HEK293 (cell line): ENCODE measurements at regions not wholly inside any gene's neighbourhood (a gene's known extent, or its start where the extent isn't known, plus 50 kb on each side); places are given as distances from the start of the nearest gene placed in this dataset.
"Not testable (repeated sequence)": the region's sequence is repeated elsewhere in the genome, so short reads cannot be mapped to it uniquely, and the experiment has no call there.

Experiments used
- CTCF ChIA-PET: fragments of 350-600 bp; formaldehyde crosslinking; extraction: SDS; loops from one replicate; lab custom pipeline; 2021; ENCODE audit warnings: antibody characterized with exemption; lab: Yijun Ruan, JAX
- POLR2A ChIA-PET: fragments of 300-600 bp; formaldehyde crosslinking; extraction: SDS; loops from one replicate; lab custom pipeline; 2020; ENCODE audit warnings: antibody characterized with exemption, inconsistent platforms; lab: Yijun Ruan, JAX
- H3K27ac ChIP-seq: fragments of 200-500 bp; sonication (Bioruptor generic); 2 replicates; pipeline ENCODE4 v1.5.1; 2014; ENCODE audit warnings: low read depth, low read length, control low read depth, inconsistent platforms; ENCODE audit errors: extremely low read depth
- H3K36me3 ChIP-seq, 2 experiments: fragments of 200-500 bp in 1 of 2; sonication (Bioruptor generic) in 1 of 2; 1 replicate in 1 of 2; 2 replicates in 1 of 2; pipeline ENCODE4 v1.5.1; 2014 to 2017; ENCODE audit warnings: inconsistent platforms in 2 of 2, low read length in 2 of 2; ENCODE audit not compliant: control insufficient read depth in 2 of 2, insufficient read depth in 1 of 2
- H3K4me1 ChIP-seq: fragments of 200-500 bp; sonication (Bioruptor generic); 2 replicates; pipeline ENCODE4 v1.5.1; 2014; ENCODE audit warnings: mild to moderate bottlenecking, low read length, inconsistent platforms; ENCODE audit not compliant: control insufficient read depth, insufficient read depth
- H3K4me3 ChIP-seq: 2 replicates; pipeline ENCODE4 v1.5.1; 2011; ENCODE audit warnings: low read depth, mild to moderate bottlenecking, control low read depth, low read length, moderate library complexity
- H3K9me3 ChIP-seq: fragments of 200-500 bp; sonication (Bioruptor generic); 2 replicates; pipeline ENCODE4 v1.5.1; 2014; ENCODE audit warnings: low read depth, low read length, inconsistent platforms; ENCODE audit not compliant: control insufficient read depth, insufficient read depth
- GFI1B ChIP-seq: fragments of 450-650 bp; formaldehyde crosslinking; IDR thresholded peaks from 2 replicates; pipeline ENCODE4 v1.5.1; 2016; ENCODE audit warnings: missing biosample characterization, missing genetic modification characterization
- GLIS2 ChIP-seq: fragments of 450-650 bp; formaldehyde crosslinking; IDR thresholded peaks from 2 replicates; pipeline ENCODE4 v1.5.1; 2016; ENCODE audit warnings: missing biosample characterization, missing genetic modification characterization
- KLF1 ChIP-seq: fragments of 450-650 bp; formaldehyde crosslinking; IDR thresholded peaks from 2 replicates; pipeline ENCODE4 v1.5.1; 2016; ENCODE audit warnings: missing biosample characterization, missing genetic modification characterization
- MZF1 ChIP-seq: fragments of 450-650 bp; formaldehyde crosslinking; IDR thresholded peaks from 2 replicates; pipeline ENCODE4 v1.5.1; 2017; ENCODE audit warnings: missing biosample characterization, missing genetic modification characterization, borderline replicate concordance
- SETDB1 ChIP-seq: IDR thresholded peaks from one replicate; pipeline ENCODE4 v1.6.1; 2017; ENCODE audit warnings: mild to moderate bottlenecking, low read length, moderate library complexity, mixed read lengths; ENCODE audit not compliant: insufficient read length
- WT1 ChIP-seq: fragments of 450-650 bp; formaldehyde crosslinking; IDR thresholded peaks from 2 replicates; pipeline ENCODE4 v1.5.1; 2016; ENCODE audit warnings: missing biosample characterization, missing genetic modification characterization
- ZBTB20 ChIP-seq: fragments of 450-650 bp; formaldehyde crosslinking; IDR thresholded peaks from 2 replicates; pipeline ENCODE4 v1.5.1; 2016; ENCODE audit warnings: missing biosample characterization, missing genetic modification characterization
- ZBTB8A ChIP-seq: fragments of 450-650 bp; formaldehyde crosslinking; IDR thresholded peaks from 2 replicates; pipeline ENCODE4 v1.5.1; 2016; ENCODE audit warnings: missing biosample characterization, missing genetic modification characterization
- ZNF169 ChIP-seq: fragments of 450-650 bp; formaldehyde crosslinking; IDR thresholded peaks from 2 replicates; pipeline ENCODE4 v1.5.1; 2016; ENCODE audit warnings: missing biosample characterization, missing genetic modification characterization
- ZNF248 ChIP-seq: fragments of 450-650 bp; formaldehyde crosslinking; IDR thresholded peaks from 2 replicates; pipeline ENCODE4 v1.5.1; 2017; ENCODE audit warnings: missing biosample characterization, missing genetic modification characterization
- ZNF560 ChIP-seq: fragments of 450-650 bp; formaldehyde crosslinking; IDR thresholded peaks from 2 replicates; pipeline ENCODE4 v1.5.1; 2017; ENCODE audit warnings: missing biosample characterization, missing genetic modification characterization, borderline replicate concordance
- ZNF585B ChIP-seq: fragments of 450-650 bp; formaldehyde crosslinking; IDR thresholded peaks from 2 replicates; pipeline ENCODE4 v1.5.1; 2016; ENCODE audit warnings: missing biosample characterization, missing genetic modification characterization
- ZNF623 ChIP-seq: fragments of 450-650 bp; formaldehyde crosslinking; IDR thresholded peaks from 2 replicates; pipeline ENCODE4 v1.5.1; 2016; ENCODE audit warnings: missing biosample characterization, missing genetic modification characterization
- ZNF626 ChIP-seq: fragments of 450-650 bp; sonication (Bioruptor Pico); formaldehyde crosslinking; IDR thresholded peaks from 2 replicates; pipeline ENCODE4 v1.5.1; 2018; ENCODE audit warnings: missing biosample characterization, missing genetic modification characterization, inconsistent platforms
- ZNF660 ChIP-seq: fragments of 450-650 bp; IDR thresholded peaks from 2 replicates; pipeline ENCODE4 v1.5.1; 2018; ENCODE audit warnings: missing biosample characterization, mild to moderate bottlenecking, missing genetic modification characterization
- ZNF670 ChIP-seq: fragments of 450-650 bp; formaldehyde crosslinking; IDR thresholded peaks from 2 replicates; pipeline ENCODE4 v1.5.1; 2016; ENCODE audit warnings: missing biosample characterization, missing genetic modification characterization, low read depth
- ZXDB ChIP-seq: fragments of 450-650 bp; formaldehyde crosslinking; IDR thresholded peaks from 2 replicates; pipeline ENCODE4 v1.5.1; 2016; ENCODE audit warnings: missing biosample characterization, missing genetic modification characterization
- TF ChIP-seq, protein P1 (sequence below): fragments of 450-650 bp; formaldehyde crosslinking; IDR thresholded peaks from 2 replicates; pipeline ENCODE4 v1.5.1; 2016; ENCODE audit warnings: missing biosample characterization, missing genetic modification characterization
- TF ChIP-seq, protein P2 (sequence below): fragments of 450-650 bp; formaldehyde crosslinking; IDR thresholded peaks from 2 replicates; pipeline ENCODE4 v1.5.1; 2016; ENCODE audit warnings: missing biosample characterization, missing genetic modification characterization
- TF ChIP-seq, protein P3 (sequence below): fragments of 450-650 bp; IDR thresholded peaks from 2 replicates; pipeline ENCODE4 v1.5.1; 2018; ENCODE audit warnings: missing biosample characterization, mild to moderate bottlenecking, missing genetic modification characterization
- TF ChIP-seq, protein P4 (sequence below): fragments of 450-650 bp; formaldehyde crosslinking; IDR thresholded peaks from 2 replicates; pipeline ENCODE4 v1.5.1; 2016; ENCODE audit warnings: missing biosample characterization, missing genetic modification characterization

DNA sequence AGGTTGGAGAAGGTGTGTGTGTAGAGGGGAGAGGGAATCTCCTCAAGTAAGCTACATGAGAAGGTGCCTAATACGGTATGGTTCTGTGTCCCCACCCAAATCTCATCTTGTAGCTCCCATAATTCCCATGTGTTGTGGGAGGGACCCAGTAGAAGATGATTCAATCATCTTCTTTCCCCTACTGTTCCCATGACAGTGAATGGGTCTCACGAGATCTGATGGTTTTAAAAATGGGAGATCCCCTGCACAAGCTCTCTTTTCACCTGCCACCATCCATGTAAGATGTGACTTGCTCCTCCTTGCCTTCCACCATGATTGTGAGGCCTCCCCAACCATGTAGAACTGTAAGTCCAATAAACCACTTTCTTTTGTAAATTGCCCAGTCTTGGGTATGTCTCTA lies 106.1 kb upstream of the PLEKHG1 start:
- not testable (repeated sequence) for H3K4me3 ChIP-seq, H3K4me1 ChIP-seq, H3K9me3 ChIP-seq, H3K27ac ChIP-seq, H3K36me3 ChIP-seq
- ChIA-PET POLR2A (interaction anchor here (0.6 kb wide), 1 partner anchor 89 kb away, joined by 7 read pairs; no protein-coding TSS in a partner anchor), CTCF (interaction anchor here (0.6 to 1.2 kb wide), 3 partner anchors 17 to 92 kb away, joined by 3 to 4 read pairs (median 3); no protein-coding TSS in a partner anchor)
- peak; percentile 74 for TF ChIP-seq SETDB1
- TF ChIP-seq, protein P1, sequence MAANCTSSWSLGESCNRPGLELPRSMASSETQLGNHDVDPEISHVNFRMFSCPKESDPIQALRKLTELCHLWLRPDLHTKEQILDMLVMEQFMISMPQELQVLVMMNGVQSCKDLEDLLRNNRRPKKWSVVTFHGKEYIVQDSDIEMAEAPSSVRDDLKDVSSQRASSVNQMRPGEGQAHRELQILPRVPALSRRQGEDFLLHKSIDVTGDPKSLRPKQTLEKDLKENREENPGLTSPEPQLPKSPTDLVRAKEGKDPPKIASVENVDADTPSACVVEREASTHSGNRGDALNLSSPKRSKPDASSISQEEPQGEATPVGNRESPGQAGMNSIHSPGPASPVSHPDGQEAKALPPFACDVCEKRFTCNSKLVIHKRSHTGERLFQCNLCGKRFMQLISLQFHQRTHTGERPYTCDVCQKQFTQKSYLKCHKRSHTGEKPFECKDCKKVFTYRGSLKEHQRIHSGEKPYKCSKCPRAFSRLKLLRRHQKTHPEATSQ (tag by site-specific recombination) = peak; percentile 83; the same call in 1 of the 2 replicates

DNA sequence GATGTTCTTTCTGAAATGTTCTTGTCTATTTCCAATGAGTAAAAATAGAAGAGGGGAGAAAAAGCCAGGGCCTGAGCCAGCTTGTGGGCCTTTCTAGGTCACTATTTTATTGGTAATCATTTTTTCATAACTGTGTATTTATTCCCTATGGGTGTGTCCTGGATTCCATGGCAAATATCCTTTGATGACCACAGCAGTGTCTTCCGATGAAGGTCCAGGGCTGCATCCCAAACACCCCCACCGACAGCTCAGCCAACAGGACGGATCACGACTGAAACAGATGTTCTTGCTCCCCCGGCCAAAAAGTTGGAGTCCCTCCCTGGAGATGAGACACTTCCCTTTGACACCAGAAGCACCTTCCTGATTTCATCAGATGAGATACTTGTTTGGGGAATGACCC lies 105.4 kb upstream of the PLEKHG1 start:
- CTCF ChIA-PET = interaction anchor here (0.6 to 0.9 kb wide), 2 partner anchors 16 to 58 kb away, joined by 3 read pairs; no protein-coding TSS in a partner anchor
- no peak overlapping the region for H3K27ac ChIP-seq
- H3K4me3 ChIP-seq = no peak overlapping the region
- TF ChIP-seq GLIS2 (no peak), ZNF670 (tag by site-specific recombination) (no peak), ZNF585B (tag by site-specific recombination) (no peak), MZF1 (no peak), ZNF169 (tag by site-specific recombination) (no peak), GFI1B (tag by site-specific recombination) (no peak), KLF1 (tag by site-specific recombination) (no peak), ZNF248 (tag by site-specific recombination) (no peak), ZNF626 (tag by site-specific recombination) (no peak), ZNF660 (tag by site-specific recombination) (no peak), ZNF560 (tag by site-specific recombination) (no peak), ZBTB8A (tag by site-specific recombination) (no peak), ZNF623 (tag by site-specific recombination) (no peak), ZXDB (tag by site-specific recombination) (no peak)
- TF ChIP-seq, protein P2, sequence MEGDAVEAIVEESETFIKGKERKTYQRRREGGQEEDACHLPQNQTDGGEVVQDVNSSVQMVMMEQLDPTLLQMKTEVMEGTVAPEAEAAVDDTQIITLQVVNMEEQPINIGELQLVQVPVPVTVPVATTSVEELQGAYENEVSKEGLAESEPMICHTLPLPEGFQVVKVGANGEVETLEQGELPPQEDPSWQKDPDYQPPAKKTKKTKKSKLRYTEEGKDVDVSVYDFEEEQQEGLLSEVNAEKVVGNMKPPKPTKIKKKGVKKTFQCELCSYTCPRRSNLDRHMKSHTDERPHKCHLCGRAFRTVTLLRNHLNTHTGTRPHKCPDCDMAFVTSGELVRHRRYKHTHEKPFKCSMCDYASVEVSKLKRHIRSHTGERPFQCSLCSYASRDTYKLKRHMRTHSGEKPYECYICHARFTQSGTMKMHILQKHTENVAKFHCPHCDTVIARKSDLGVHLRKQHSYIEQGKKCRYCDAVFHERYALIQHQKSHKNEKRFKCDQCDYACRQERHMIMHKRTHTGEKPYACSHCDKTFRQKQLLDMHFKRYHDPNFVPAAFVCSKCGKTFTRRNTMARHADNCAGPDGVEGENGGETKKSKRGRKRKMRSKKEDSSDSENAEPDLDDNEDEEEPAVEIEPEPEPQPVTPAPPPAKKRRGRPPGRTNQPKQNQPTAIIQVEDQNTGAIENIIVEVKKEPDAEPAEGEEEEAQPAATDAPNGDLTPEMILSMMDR (tag by site-specific recombination) = no peak
- TF ChIP-seq, protein P3, sequence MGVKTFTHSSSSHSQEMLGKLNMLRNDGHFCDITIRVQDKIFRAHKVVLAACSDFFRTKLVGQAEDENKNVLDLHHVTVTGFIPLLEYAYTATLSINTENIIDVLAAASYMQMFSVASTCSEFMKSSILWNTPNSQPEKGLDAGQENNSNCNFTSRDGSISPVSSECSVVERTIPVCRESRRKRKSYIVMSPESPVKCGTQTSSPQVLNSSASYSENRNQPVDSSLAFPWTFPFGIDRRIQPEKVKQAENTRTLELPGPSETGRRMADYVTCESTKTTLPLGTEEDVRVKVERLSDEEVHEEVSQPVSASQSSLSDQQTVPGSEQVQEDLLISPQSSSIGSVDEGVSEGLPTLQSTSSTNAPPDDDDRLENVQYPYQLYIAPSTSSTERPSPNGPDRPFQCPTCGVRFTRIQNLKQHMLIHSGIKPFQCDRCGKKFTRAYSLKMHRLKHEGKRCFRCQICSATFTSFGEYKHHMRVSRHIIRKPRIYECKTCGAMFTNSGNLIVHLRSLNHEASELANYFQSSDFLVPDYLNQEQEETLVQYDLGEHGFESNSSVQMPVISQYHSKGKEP (tag by site-specific recombination) = no peak
- POLR2A ChIA-PET = interaction anchor here (0.6 kb wide), 1 partner anchor 89 kb away, joined by 7 read pairs; no protein-coding TSS in a partner anchor
- no peaks in the 10 kb centered on the region for H3K4me1 ChIP-seq
- H3K36me3 ChIP-seq = no peaks in the 10 kb centered on the region
- no peaks in the 10 kb centered on the region for H3K9me3 ChIP-seq

DNA sequence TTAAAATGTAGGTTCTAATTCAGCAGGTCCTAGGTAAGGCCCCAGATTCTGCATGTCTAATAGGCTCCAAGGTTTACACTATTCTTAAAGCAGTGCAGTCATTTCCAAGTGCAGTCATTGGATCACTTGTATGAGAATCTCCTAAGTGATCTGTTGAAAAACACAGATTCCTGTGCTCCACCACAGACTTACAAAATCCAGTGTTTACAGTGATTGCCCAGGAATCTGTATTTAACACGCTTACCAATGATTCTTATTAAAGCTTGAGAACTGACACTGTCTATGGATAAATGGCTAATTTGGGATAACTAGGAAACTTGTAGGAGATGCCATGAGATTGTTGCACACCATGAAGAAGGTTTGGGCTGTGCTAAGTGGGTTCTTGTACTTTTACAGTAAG lies 104.6 kb upstream of the PLEKHG1 start:
- TF ChIP-seq, protein P4, sequence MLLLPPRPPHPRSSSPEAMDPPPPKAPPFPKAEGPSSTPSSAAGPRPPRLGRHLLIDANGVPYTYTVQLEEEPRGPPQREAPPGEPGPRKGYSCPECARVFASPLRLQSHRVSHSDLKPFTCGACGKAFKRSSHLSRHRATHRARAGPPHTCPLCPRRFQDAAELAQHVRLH (tag by site-specific recombination) = peak; percentile 21; the same call in 1 of the 2 replicates
- TF ChIP-seq ZBTB20 (tag by site-specific recombination) (peak; percentile 86), WT1 (no peak)
- ChIA-PET POLR2A (no interaction called here), CTCF (no interaction called here)

More for the DNA sequence above, 104.6 kb upstream of the PLEKHG1 start:
- Histone ChIP-seq H3K9me3 (no peaks in the 10 kb centered on the region), H3K4me3 (no peak overlapping the region), H3K27ac (no peak overlapping the region), H3K4me1 (peaks cover 2% of the 10 kb centered on the region; the same call in 1 of the 2 replicates), H3K36me3 (no peaks in the 10 kb centered on the region)
